Spleen (tissue), 11 donors: ENCODE measurements at regions not wholly inside any gene's neighbourhood (a gene's known extent, or its start where the extent isn't known, plus 50 kb on each side); places are given as distances from the start of the nearest gene placed in this dataset.
"Not testable (repeated sequence)": the region's sequence is repeated elsewhere in the genome, so short reads cannot be mapped to it uniquely, and the experiment has no call there.

ENCODE experiments used
- DNase-seq: peaks from one replicate; pipeline ENCODE4 v3.0.0-alpha.2; 2020
- H3K27ac ChIP-seq, 8 donors: fragments of 200-600 bp; sonication (generic) in 7 of 8; 1 replicate in 4 of 8; 2 replicates in 4 of 8; pipeline versions ENCODE4 v1.5.0 to v1.8.0; 2016 to 2021; ENCODE audit warnings: inconsistent platforms in 4 of 8, mild to moderate bottlenecking in 4 of 8, moderate library complexity in 1 of 8
- H3K27me3 ChIP-seq, 7 donors: fragments of 200-600 bp; sonication (generic) in 6 of 7; replicated peaks in 1 of 7; 1 replicate in 4 of 7; 2 replicates in 3 of 7; pipeline versions ENCODE4 v1.5.0 to v1.8.0; 2016 to 2021; ENCODE audit warnings: inconsistent platforms in 3 of 7, mild to moderate bottlenecking in 1 of 7
- H3K36me3 ChIP-seq, 6 donors: fragments of 200-600 bp; sonication (generic) in 5 of 6; 1 replicate in 4 of 6; 2 replicates in 2 of 6; pipeline versions ENCODE4 v1.5.0 to v1.8.0; 2016 to 2021; ENCODE audit warnings: inconsistent platforms in 2 of 6
- H3K4me1 ChIP-seq, 6 donors: fragments of 200-600 bp; sonication (generic) in 5 of 6; 1 replicate in 3 of 6; 2 replicates in 3 of 6; pipeline versions ENCODE4 v1.5.0 to v1.8.0; 2016 to 2021; ENCODE audit warnings: inconsistent platforms in 3 of 6
- H3K4me3 ChIP-seq, 8 donors: fragments of 200-600 bp; sonication (generic) in 7 of 8; 1 replicate in 4 of 8; 2 replicates in 4 of 8; pipeline versions ENCODE4 v1.5.0 to v1.8.0; 2016 to 2021; ENCODE audit warnings: inconsistent platforms in 4 of 8, mild to moderate bottlenecking in 4 of 8, moderate library complexity in 2 of 8
- H3K9me3 ChIP-seq, 8 donors: fragments of 200-600 bp; sonication (generic) in 7 of 8; 1 replicate in 4 of 8; 2 replicates in 4 of 8; pipeline versions ENCODE4 v1.5.0 to v1.8.0; 2016 to 2021; ENCODE audit warnings: inconsistent platforms in 4 of 8
- POLR2A ChIP-seq, 3 donors: fragments of 450-650 bp; IDR thresholded peaks; one replicate each; pipeline ENCODE4 v1.5.1; 2017; ENCODE audit warnings: antibody characterized with exemption in 3 of 3, mild to moderate bottlenecking in 1 of 3
- POLR2AphosphoS5 ChIP-seq, 3 donors: sonication (generic); formaldehyde crosslinking; IDR thresholded peaks; one replicate each; pipeline ENCODE4 v1.5.1; 2017; ENCODE audit warnings: antibody characterized with exemption in 3 of 3
- WGBS, 5 donors: extraction: QIAGEN DNeasy Blood & Tissue Kit in 3 of 5; methylation state at CpG; one replicate each; pipeline versions ENCODE4 v1.1.5 to v1.1.7; 2013 to 2018; 5-methylcytosine and 5-hydroxymethylcytosine counted together
- intact Hi-C: fragments of 100-400 bp; cut with DNase I; formaldehyde crosslinking; loops from one replicate; pipeline ENCODE4 v1.15.0; 2023; ENCODE audit warnings: low total_unique reads
- TF ChIP-seq, protein P1 (sequence below), 11 experiments: fragments of 200-600 bp in 7 of 11; fragments of 450-650 bp in 4 of 11; sonication (generic) in 4 of 11; IDR thresholded peaks in 8 of 11; conservative IDR thresholded peaks in 3 of 11; 1 replicate in 7 of 11; 2 replicates in 4 of 11; pipeline versions ENCODE4 v1.4.0 to v1.8.0; 2016 to 2021; ENCODE audit warnings: antibody characterized with exemption in 11 of 11, inconsistent platforms in 4 of 11, mild to moderate bottlenecking in 1 of 11
- donor health status: healthy with polysubstance abuse.
- donor health status: DM: no; HTN: no; CAD: no; lungs with moderate emphysema.
- donor health status: DM: no; HTN: no; CAD: no.
- donor health status: Bipolar disorder and iron deficiency.
- donor health status: healthy.
- donor health status: DM: no; HTN: no; CAD: no.
- donor health status: DM: yes; HTN: yes; CAD: no.

DNA sequence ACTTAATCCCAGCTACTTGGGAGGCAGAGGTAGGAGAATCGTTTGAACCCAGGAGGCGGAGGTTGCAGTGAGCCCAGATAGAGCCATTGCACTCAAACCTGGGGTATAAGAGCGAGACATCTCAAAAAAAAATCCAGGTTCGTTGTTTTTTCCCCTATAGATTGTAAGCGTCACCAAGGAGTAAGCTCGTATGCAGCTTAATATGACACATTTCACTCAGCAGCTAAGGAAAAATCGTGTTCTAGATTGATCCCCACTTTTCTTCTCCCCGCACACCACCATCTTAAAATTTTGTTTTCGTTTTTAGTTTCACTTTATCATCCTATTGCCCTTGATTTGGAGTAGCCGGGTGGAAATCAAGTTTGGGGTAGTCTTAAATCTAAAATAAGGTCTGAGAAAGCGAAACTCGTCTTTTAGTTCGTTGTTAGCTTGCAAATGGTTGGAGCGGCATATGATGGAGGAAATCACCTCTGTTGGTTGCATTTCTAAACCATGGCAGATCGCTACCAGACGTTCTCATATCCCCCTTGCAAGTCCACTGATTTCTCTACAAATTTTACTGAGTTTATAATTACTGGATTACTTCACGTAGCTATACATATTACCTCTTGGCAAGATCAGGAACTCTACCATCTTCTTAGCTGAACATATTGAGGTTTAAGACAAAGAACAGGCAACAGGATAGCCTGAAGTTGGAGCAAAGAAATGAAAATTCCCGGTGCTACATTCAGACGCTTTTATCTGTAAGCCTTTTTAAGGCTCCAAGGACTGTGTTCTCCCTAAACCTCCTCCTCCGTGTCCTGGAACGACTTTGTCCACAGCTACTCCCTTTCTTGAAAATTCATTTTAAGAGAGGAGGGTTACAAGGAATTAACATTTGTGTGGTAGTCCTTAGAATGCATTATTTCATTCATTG, 91.1 kb upstream of the BTN3A2 start:
- TF ChIP-seq POLR2A (IDR thresholded peaks at IDR 0.05) (peak in 1 of 3 donors; percentile 28), POLR2AphosphoS5 (IDR thresholded peaks at IDR 0.05) (no peak)
- TF ChIP-seq, protein P1, sequence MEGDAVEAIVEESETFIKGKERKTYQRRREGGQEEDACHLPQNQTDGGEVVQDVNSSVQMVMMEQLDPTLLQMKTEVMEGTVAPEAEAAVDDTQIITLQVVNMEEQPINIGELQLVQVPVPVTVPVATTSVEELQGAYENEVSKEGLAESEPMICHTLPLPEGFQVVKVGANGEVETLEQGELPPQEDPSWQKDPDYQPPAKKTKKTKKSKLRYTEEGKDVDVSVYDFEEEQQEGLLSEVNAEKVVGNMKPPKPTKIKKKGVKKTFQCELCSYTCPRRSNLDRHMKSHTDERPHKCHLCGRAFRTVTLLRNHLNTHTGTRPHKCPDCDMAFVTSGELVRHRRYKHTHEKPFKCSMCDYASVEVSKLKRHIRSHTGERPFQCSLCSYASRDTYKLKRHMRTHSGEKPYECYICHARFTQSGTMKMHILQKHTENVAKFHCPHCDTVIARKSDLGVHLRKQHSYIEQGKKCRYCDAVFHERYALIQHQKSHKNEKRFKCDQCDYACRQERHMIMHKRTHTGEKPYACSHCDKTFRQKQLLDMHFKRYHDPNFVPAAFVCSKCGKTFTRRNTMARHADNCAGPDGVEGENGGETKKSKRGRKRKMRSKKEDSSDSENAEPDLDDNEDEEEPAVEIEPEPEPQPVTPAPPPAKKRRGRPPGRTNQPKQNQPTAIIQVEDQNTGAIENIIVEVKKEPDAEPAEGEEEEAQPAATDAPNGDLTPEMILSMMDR (IDR thresholded peaks at IDR 0.05 in 8 of 11, conservative IDR thresholded peaks at IDR 0.05 in 3 of 11): no peak
- intact Hi-C loops: no loop called here
- Histone ChIP-seq H3K27ac (peak overlapping the region; percentile 91 to 99 (median 98)), H3K9me3 (no peaks in the 10 kb centered on the region), H3K36me3 (no peaks in the 10 kb centered on the region), H3K27me3 (peaks cover 0 to 10% (median 0%) of the 10 kb centered on the region in 7 donors), H3K4me1 (peaks cover 6 to 46% (median 31%) of the 10 kb centered on the region in 6 donors), H3K4me3 (peak overlapping the region; percentile 29 to 71 (median 39))
- DNase-seq: no peak
- 3 to 5% (median 5%) methylated on average over 21 of the region's 21 CpGs for WGBS, 5 donors

DNA sequence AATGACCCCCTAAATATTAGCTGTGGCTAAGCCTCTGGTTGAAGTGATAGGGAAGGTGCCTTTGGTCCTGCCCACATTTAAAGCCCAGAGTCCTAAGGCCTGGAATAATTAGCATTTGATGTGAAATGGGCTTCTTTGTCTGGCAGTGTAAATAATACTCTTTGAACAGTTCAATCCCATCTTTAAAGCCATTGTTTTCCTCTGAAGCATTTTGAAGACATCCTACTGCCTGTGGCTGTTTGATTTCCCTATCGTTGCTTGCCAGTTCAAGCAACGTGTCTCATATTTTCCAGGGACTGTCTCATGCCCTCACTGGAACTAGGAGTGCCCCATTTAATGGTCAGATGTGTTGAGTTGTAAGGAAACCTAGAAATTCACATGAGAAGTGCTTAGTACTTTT, 89.3 kb upstream of the BTN3A2 start:
- intact Hi-C loops: no loop called here

DNA sequence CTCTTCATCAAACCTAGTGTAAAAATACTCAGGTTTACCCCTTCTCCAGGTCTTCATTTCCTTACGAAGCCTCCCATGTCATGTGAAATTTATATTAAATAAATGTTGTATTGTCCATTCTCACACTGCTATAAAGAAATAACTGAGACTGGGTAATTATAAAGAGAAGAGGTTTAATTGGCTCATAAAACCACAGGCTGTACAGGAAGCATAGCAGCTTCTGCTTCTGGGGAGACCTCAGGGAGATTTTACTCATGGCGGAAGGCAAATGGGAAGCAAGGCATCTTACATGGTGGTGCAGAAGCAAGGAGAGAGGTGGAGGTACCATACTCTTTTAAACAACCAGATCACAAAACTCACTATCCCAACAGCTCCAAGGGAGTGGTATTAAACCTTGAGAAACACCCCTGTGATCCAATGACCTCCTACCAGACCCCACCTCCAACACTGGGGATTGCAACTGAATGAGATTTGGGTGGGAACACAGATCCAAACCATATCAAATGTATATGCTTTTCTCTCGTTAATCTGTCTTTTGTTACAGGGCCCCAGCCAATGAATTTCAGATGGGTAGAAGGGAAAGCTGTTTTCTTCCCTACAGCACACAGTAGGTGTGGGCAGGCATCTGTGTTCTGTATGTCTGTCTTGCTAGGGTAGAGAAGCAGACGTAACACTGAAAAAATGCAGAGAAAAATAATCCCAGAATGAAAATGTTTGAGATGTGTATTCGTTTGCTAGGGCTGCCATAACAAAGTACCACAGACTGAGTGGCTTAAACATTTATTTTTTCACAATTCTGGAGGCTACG, 88.0 kb upstream of the BTN3A2 start:
- no peaks in the 10 kb centered on the region for H3K9me3 ChIP-seq
- peaks cover 0 to 24% (median 12%) of the 10 kb centered on the region in 6 donors for H3K4me1 ChIP-seq
- no peak overlapping the region for H3K27ac ChIP-seq
- H3K27me3 ChIP-seq: no peaks in the 10 kb centered on the region
- TF ChIP-seq, protein P1 (IDR thresholded peaks at IDR 0.05 in 8 of 11, conservative IDR thresholded peaks at IDR 0.05 in 3 of 11): no peak
- no peak overlapping the region for H3K4me3 ChIP-seq
- no peak for DNase-seq
- H3K36me3 ChIP-seq: peaks cover 0 to 12% (median 3%) of the 10 kb centered on the region in 6 donors
- WGBS, 5 donors: 75 to 86% (median 80%) methylated on average over 6 of the region's 6 CpGs
- intact Hi-C loops: no loop called here

More for the DNA sequence above, 89.3 kb upstream of the BTN3A2 start:
- Histone ChIP-seq H3K27ac (no peak overlapping the region), H3K4me1 (peaks cover 6 to 36% (median 26%) of the 10 kb centered on the region in 6 donors), H3K36me3 (peaks cover 0 to 4% (median 2%) of the 10 kb centered on the region in 6 donors), H3K9me3 (no peaks in the 10 kb centered on the region), H3K27me3 (peaks cover 0 to 3% (median 0%) of the 10 kb centered on the region in 7 donors), H3K4me3 (no peak overlapping the region)
- no peak for DNase-seq
- WGBS, 5 donors: 79 to 98% (median 86%) methylated on average over 2 of the region's 2 CpGs
- no peak for TF ChIP-seq POLR2AphosphoS5 (IDR thresholded peaks at IDR 0.05)
- TF ChIP-seq, protein P1 (IDR thresholded peaks at IDR 0.05 in 8 of 11, conservative IDR thresholded peaks at IDR 0.05 in 3 of 11): no peak

DNA sequence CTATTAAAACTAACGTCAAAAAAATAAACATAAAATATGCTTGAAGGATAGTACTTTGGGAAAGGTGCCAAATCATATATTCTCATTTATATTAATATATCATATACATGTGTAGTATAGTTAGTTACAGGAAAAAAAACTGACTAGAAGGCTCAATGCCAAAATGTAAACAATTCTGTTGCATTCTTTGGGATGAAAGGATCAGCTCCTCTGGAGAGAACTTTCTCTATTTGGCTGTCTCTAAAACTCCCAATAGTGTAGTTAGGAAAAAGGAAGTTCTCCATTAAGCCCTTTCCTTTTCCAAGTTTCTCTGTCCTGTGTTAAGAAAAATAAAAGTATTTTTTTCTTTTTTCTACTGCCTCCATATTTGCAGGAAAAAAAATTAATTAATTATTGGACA, 86.5 kb upstream of the BTN3A2 start:
- H3K27ac ChIP-seq: no peak overlapping the region
- H3K36me3 ChIP-seq: peaks cover 0 to 12% (median 3%) of the 10 kb centered on the region in 6 donors
- no peaks in the 10 kb centered on the region for H3K9me3 ChIP-seq
- TF ChIP-seq POLR2AphosphoS5 (IDR thresholded peaks at IDR 0.05) (no peak), POLR2A (IDR thresholded peaks at IDR 0.05) (no peak)
- TF ChIP-seq, protein P1 (IDR thresholded peaks at IDR 0.05 in 8 of 11, conservative IDR thresholded peaks at IDR 0.05 in 3 of 11): no peak
- intact Hi-C loops: no loop called here
- WGBS, 5 donors: 60 to 75% (median 64%) methylated on average over 1 of the region's 1 CpG
- no peaks in the 10 kb centered on the region for H3K27me3 ChIP-seq
- DNase-seq: no peak
- H3K4me3 ChIP-seq: no peak overlapping the region
- peaks cover 4 to 32% (median 22%) of the 10 kb centered on the region in 6 donors for H3K4me1 ChIP-seq

DNA sequence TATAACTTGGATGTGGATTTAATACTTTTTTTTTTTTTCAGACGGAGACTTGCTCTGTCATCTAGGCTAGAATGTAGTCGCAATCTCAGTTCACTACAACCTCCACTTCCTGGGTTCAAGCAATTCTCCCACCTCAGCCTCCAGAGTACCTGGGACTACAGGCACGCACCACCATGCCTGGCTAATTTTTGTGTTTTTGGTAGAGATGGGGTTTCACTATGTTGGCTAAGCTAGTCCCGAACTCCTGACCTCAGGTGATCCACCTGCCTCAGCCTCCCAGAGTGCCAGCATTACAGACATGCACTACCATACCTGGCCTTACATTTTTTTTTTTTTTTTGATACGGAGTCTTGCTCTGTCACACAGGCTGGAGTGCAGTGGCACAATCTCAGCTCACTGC, 85.6 kb upstream of the BTN3A2 start:
- WGBS, 5 donors: 92 to 97% (median 95%) methylated on average over 5 of the region's 5 CpGs
- intact Hi-C loops: not testable (repeated sequence)

More for the DNA sequence above, 85.6 kb upstream of the BTN3A2 start:
- not testable (repeated sequence) for H3K9me3 ChIP-seq, H3K27ac ChIP-seq, DNase-seq, H3K27me3 ChIP-seq, H3K4me3 ChIP-seq
- H3K36me3 ChIP-seq: peaks cover 0 to 12% (median 3%) of the 10 kb centered on the region in 6 donors
- H3K4me1 ChIP-seq: peaks cover 4 to 32% (median 25%) of the 10 kb centered on the region in 6 donors
